ENCODE measurements at regions not wholly inside any gene's neighbourhood (a gene's known extent, or its start where the extent isn't known, plus 50 kb on each side); places are given as distances from the start of the nearest gene placed in this dataset.

GRCh38 chr1:47697616-47698335, 259.9 kb downstream of the FOXD2 start:
- no peak for TF ChIP-seq CTCF (IDR thresholded peaks at IDR 0.05)
- no peak for TF ChIP-seq POLR2A (IDR thresholded peaks at IDR 0.05)
- no peak for DNase-seq
- Histone ChIP-seq H3K9me3 (no peaks in the 10 kb centered on the region), H3K27ac (no peak overlapping the region), H3K27me3 (no peaks in the 10 kb centered on the region), H3K4me3 (no peak overlapping the region), H3K4me1 (no peaks in the 10 kb centered on the region), H3K36me3 (no peaks in the 10 kb centered on the region)
- intact Hi-C loops (cut with DNase I; ENCODE audit: low total_unique reads) = no loop called here

- DNase-seq = no peak
- Histone ChIP-seq H3K4me1 (no peaks in the 10 kb centered on the region), H3K27me3 (no peaks in the 10 kb centered on the region), H3K9me3 (no peaks in the 10 kb centered on the region), H3K27ac (no peak overlapping the region), H3K4me3 (no peak overlapping the region), H3K36me3 (no peaks in the 10 kb centered on the region)
- intact Hi-C loops (cut with DNase I; ENCODE audit: low total_unique reads) = no loop called here
- TF ChIP-seq POLR2A (IDR thresholded peaks at IDR 0.05) (no peak), CTCF (IDR thresholded peaks at IDR 0.05) (no peak)
Observed at GRCh38 chr1:47699492-47700235, 261.8 kb downstream of the FOXD2 start.

GRCh38 chr1:47701283-47701682, 263.4 kb downstream of the FOXD2 start:
- H3K4me3 ChIP-seq = no peak overlapping the region
- no peaks in the 10 kb centered on the region for H3K9me3 ChIP-seq
- no peak overlapping the region for H3K27ac ChIP-seq
- H3K36me3 ChIP-seq = no peaks in the 10 kb centered on the region
- no peak for TF ChIP-seq CTCF (IDR thresholded peaks at IDR 0.05)
- TF ChIP-seq POLR2A (IDR thresholded peaks at IDR 0.05) = no peak
- H3K27me3 ChIP-seq = no peaks in the 10 kb centered on the region
- intact Hi-C loops (cut with DNase I; ENCODE audit: low total_unique reads) = no loop called here
- DNase-seq = no peak
- H3K4me1 ChIP-seq = no peaks in the 10 kb centered on the region

GRCh38 chr1:47701741-47702515, 264.1 kb downstream of the FOXD2 start:
- Histone ChIP-seq H3K27me3 (no peaks in the 10 kb centered on the region), H3K4me3 (no peak overlapping the region), H3K27ac (no peak overlapping the region), H3K9me3 (no peaks in the 10 kb centered on the region), H3K4me1 (no peaks in the 10 kb centered on the region), H3K36me3 (no peaks in the 10 kb centered on the region)
- DNase-seq = no peak
- intact Hi-C loops (cut with DNase I; ENCODE audit: low total_unique reads) = no loop called here
- no peak for TF ChIP-seq POLR2A (IDR thresholded peaks at IDR 0.05)
- TF ChIP-seq CTCF (IDR thresholded peaks at IDR 0.05) = no peak

Measured in uterus (tissue), 3 donors.